ENCODE measurements at regions not wholly inside any gene's neighbourhood (a gene's known extent, or its start where the extent isn't known, plus 50 kb on each side); places are given as distances from the start of the nearest gene placed in this dataset.

DNA sequence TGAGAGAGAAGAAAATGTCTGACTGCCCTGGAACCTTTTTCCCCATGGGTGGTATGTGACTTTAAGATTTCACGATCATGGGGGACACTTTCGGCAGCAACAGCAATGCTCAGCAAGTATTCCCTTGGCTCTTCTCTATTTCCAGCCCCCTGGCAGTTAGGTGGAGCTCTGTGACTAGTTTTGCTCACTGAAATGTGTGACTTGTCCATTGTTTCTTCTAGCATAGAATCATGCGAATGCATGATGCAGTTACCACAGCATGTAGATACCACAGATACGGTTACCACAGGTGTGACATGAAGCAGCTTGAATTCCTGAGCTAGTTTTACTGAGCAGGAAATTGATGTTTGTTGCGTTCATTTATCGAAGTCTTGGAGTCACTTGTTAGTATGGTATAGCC, 1034.5 kb upstream of the EEF2KMT start:
- no peak for TF ChIP-seq SIN3A (IDR thresholded peaks at IDR 0.05; ENCODE audit: low read depth)
- no peak for TF ChIP-seq POLR2A (IDR thresholded peaks at IDR 0.05; ENCODE audit: borderline replicate concordance, extremely low read depth, insufficient read depth, insufficient read length)
